ENCODE measurements at regions not wholly inside any gene's neighbourhood (a gene's known extent, or its start where the extent isn't known, plus 50 kb on each side); places are given as distances from the start of the nearest gene placed in this dataset.
"Not testable (repeated sequence)": the region's sequence is repeated elsewhere in the genome, so short reads cannot be mapped to it uniquely, and the experiment has no call there.

GRCh38 chr11:11220786-11221185 is 132.3 kb downstream of the CSNK2A3 start:
- DNase-seq, result no peak

GRCh38 chr11:11218629-11218986 is 134.4 kb downstream of the CSNK2A3 start:
- DNase-seq, result no peak

- DNase-seq, result no peak
These were observed 135.0 kb downstream of the CSNK2A3 start for GRCh38 chr11:11217929-11218628.

GRCh38 chr11:11217289-11217928 is 135.6 kb downstream of the CSNK2A3 start:
- DNase-seq, result no peak

- DNase-seq, result no peak
These were observed 137.1 kb downstream of the CSNK2A3 start for GRCh38 chr11:11215944-11216343.

GRCh38 chr11:11215058-11215815 is 137.8 kb downstream of the CSNK2A3 start:
- no peak for DNase-seq

GRCh38 chr11:11213117-11213516 is 139.9 kb downstream of the CSNK2A3 start:
- no peak for DNase-seq

- DNase-seq, result no peak
These were observed 141.2 kb downstream of the CSNK2A3 start for GRCh38 chr11:11211888-11212287.

GRCh38 chr11:11211186-11211585 is 141.9 kb downstream of the CSNK2A3 start:
- DNase-seq, result no peak

- DNase-seq, result no peak
These were observed 142.6 kb downstream of the CSNK2A3 start for GRCh38 chr11:11210446-11210845.

- DNase-seq, result no peak
These were observed 143.1 kb downstream of the CSNK2A3 start for GRCh38 chr11:11209967-11210366.

GRCh38 chr11:11208994-11209393 is 144.1 kb downstream of the CSNK2A3 start:
- DNase-seq, result no peak

- no peak for DNase-seq
These were observed 145.6 kb downstream of the CSNK2A3 start for GRCh38 chr11:11207428-11207827.

GRCh38 chr11:11206484-11206883 is 146.6 kb downstream of the CSNK2A3 start:
- DNase-seq, result no peak

- no peak for DNase-seq
These were observed 150.2 kb downstream of the CSNK2A3 start for GRCh38 chr11:11202885-11203284.

- DNase-seq, result not testable (repeated sequence)
These were observed 151.7 kb downstream of the CSNK2A3 start for GRCh38 chr11:11201302-11201701.

- no peak for DNase-seq
These were observed 160.5 kb downstream of the CSNK2A3 start for GRCh38 chr11:11192541-11192940.

- DNase-seq, result no peak
These were observed 163.5 kb downstream of the CSNK2A3 start for GRCh38 chr11:11189506-11189905.

GRCh38 chr11:11186249-11186648 is 166.8 kb downstream of the CSNK2A3 start:
- no peak for DNase-seq

- no peak for DNase-seq
These were observed 170.8 kb downstream of the CSNK2A3 start for GRCh38 chr11:11182261-11182660.

GRCh38 chr11:11178671-11179638 is 174.1 kb downstream of the CSNK2A3 start:
- no peak for DNase-seq

GRCh38 chr11:11177156-11177808 is 175.8 kb downstream of the CSNK2A3 start:
- no peak for DNase-seq

Data from AML-193 (cell line).